CD4-positive, CD25-positive, alpha-beta regulatory T cell (primary cell): ENCODE measurements at regions not wholly inside any gene's neighbourhood (a gene's known extent, or its start where the extent isn't known, plus 50 kb on each side); places are given as distances from the start of the nearest gene placed in this dataset.
A peak's percentile ranks its signal among the peaks of the same experiment; 100 is the strongest.

ENCODE experiments used
- ATAC-seq, 2 donors: fragments of 150-1000 bp; cut with Tn5 transposase; one replicate each; pipeline ENCODE4 v1.10.0; 2021; ENCODE audit warnings: low read depth in 2 of 2, moderate number of reproducible peaks in 2 of 2, moderate library complexity in 1 of 2
- DNase-seq, 3 donors: peaks; one replicate each; pipeline versions ENCODE4 v3.0.0 to v3.0.0-alpha.2; 2012 to 2022; ENCODE audit warnings: mixed read lengths in 1 of 3
- H3K27ac ChIP-seq: one replicate; pipeline ENCODE4 v1.7.0; 2013; ENCODE audit warnings: mild to moderate bottlenecking, low read length; ENCODE audit not compliant: insufficient read depth, poor library complexity, severe bottlenecking
- H3K27me3 ChIP-seq: one replicate; pipeline ENCODE4 v1.7.0; 2013; ENCODE audit warnings: low read length; ENCODE audit not compliant: control insufficient read depth, insufficient read depth
- H3K36me3 ChIP-seq: one replicate; pipeline ENCODE4 v1.7.0; 2013; ENCODE audit warnings: mild to moderate bottlenecking, low read length, moderate library complexity; ENCODE audit not compliant: control insufficient read depth, insufficient read depth
- H3K4me1 ChIP-seq: 2 replicates; pipeline ENCODE4 v1.7.0; 2013; ENCODE audit warnings: mild to moderate bottlenecking, low read length; ENCODE audit not compliant: insufficient read depth, control insufficient read depth, poor library complexity, severe bottlenecking
- H3K4me3 ChIP-seq: one replicate; pipeline ENCODE4 v1.7.0; 2013; ENCODE audit warnings: low read depth, mild to moderate bottlenecking, low read length, moderate library complexity
- H3K9me3 ChIP-seq, 2 experiments: 1 replicate in 1 of 2; 2 replicates in 1 of 2; pipeline ENCODE4 v1.7.0; 2013; ENCODE audit warnings: low read length in 2 of 2, mild to moderate bottlenecking in 1 of 2, moderate library complexity in 1 of 2; ENCODE audit not compliant: control insufficient read depth in 2 of 2
- H3K27ac Mint-ChIP-seq, 3 donors: one replicate each; pipeline ENCODE4 v1.8.0; 2020 to 2022; ENCODE audit warnings: mild to moderate bottlenecking in 3 of 3, mixed read lengths in 3 of 3, moderate library complexity in 2 of 3
- H3K27me3 Mint-ChIP-seq: one replicate; pipeline ENCODE4 v1.8.0; 2022; ENCODE audit warnings: mild to moderate bottlenecking, mixed read lengths
- H3K36me3 Mint-ChIP-seq: one replicate; pipeline ENCODE4 v1.8.0; 2020; ENCODE audit warnings: mixed read lengths
- H3K4me1 Mint-ChIP-seq, 4 donors: one replicate each; pipeline ENCODE4 v1.8.0; 2020 to 2022; ENCODE audit warnings: mixed read lengths in 4 of 4, mild to moderate bottlenecking in 1 of 4
- H3K4me3 Mint-ChIP-seq, 4 donors: one replicate each; pipeline ENCODE4 v1.8.0; 2020 to 2022; ENCODE audit warnings: mild to moderate bottlenecking in 4 of 4, mixed read lengths in 4 of 4, moderate library complexity in 3 of 4
- H3K9me3 Mint-ChIP-seq, 7 donors: one replicate each; pipeline ENCODE4 v1.8.0; 2020 to 2022; ENCODE audit warnings: mixed read lengths in 7 of 7, mild to moderate bottlenecking in 3 of 7, moderate library complexity in 2 of 7

DNA sequence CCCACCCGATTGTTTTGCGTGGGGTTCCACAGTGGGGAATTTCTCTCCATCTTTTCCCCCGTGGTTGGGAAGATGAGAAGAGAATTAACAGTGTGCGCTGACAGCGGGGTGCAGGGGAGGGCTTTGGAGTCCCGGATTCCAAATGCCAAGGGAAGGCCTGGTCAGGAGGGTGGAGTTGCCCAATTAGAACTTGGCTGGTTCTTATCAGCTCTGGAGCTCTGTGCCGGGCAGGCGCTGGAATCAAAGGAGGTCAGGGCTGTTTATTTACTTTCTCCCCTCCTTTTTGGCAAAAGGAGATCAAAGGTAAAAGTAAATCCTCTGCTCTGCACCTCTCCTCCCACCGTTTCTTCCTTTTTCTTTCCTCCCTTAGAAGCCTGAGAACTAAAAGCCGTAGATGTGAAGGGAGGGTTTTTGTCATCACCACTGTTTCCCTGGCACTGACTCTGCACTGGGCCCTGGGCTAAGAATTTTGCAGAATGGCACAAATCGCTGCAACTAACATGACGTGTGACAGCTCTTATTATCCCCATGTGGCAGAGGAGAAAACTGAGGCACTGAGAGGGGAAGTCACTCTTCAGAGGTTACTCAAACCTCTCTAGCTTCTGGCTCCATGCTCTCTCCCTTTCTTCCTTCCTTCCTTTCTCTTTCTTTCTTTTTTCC, 95.2 kb upstream of the ZNF716 start:
- Mint-ChIP-seq H3K4me1 (no peaks in the 10 kb centered on the region), H3K4me3 (no peak overlapping the region), H3K9me3 (peaks cover 0 to 49% (median 13%) of the 10 kb centered on the region in 7 donors), H3K36me3 (peaks cover 8% of the 10 kb centered on the region), H3K27ac (no peak overlapping the region), H3K27me3 (no peaks in the 10 kb centered on the region)
- H3K27me3 ChIP-seq, result no peaks in the 10 kb centered on the region
- DNase-seq (no peak), ATAC-seq (no peak)
- no peaks in the 10 kb centered on the region for H3K4me1 ChIP-seq
- no peak overlapping the region for H3K27ac ChIP-seq
- H3K36me3 ChIP-seq, result no peaks in the 10 kb centered on the region
- H3K4me3 ChIP-seq, result no peak overlapping the region
- H3K9me3 ChIP-seq, result peaks cover 5 to 36% of the 10 kb centered on the region in 2 experiments

DNA sequence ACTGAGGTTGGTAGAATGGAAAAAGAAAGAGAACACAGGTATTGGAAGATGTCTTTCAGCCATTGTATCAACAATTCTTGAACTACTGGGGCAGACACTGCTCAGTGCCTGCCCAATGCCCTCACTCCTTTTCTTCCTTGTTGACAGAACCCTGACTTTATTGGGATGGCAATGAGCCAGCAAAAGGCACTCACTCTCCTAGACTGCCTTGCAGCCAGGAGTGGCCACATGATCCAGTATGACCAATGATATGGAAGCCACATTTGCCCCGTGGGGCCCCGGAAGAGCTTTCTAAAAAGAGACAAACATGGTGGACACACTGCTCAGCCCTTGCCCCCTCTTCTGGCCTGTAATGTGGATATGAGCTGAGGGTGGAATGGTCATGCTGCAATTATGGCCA, 88.6 kb upstream of the ZNF716 start:
- DNase-seq (no peak), ATAC-seq (no peak)
- Histone ChIP-seq H3K27me3 (no peaks in the 10 kb centered on the region), H3K9me3 (peaks cover 3 to 29% of the 10 kb centered on the region in 2 experiments), H3K27ac (no peak overlapping the region), H3K4me3 (no peak overlapping the region), H3K4me1 (no peaks in the 10 kb centered on the region), H3K36me3 (no peaks in the 10 kb centered on the region)
- no peaks in the 10 kb centered on the region for H3K4me1 Mint-ChIP-seq
- H3K36me3 Mint-ChIP-seq, result peaks cover 4% of the 10 kb centered on the region
- peaks cover 4 to 59% (median 13%) of the 10 kb centered on the region in 7 donors for H3K9me3 Mint-ChIP-seq
- H3K27me3 Mint-ChIP-seq, result no peaks in the 10 kb centered on the region
- H3K4me3 Mint-ChIP-seq, result no peak overlapping the region
- no peak overlapping the region for H3K27ac Mint-ChIP-seq

DNA sequence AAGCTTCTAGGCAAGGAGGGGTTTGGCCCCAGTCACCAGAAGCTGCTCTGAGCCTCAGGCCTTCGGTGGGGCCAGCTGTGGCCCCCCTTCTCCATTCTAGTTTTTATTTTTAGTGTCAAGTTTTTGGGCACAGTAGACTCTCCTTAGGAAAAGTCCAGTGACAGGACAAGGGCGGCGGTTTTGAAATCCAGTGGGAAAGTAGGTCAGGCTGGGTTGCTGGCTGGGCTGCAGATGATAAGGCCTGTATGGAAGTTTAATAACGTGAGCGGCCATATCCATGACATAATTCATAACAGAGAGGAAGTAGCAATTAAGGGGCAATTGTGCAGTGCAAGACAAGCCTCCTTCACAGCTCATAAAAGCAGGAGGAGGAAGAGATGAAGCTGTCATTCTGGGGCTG, 87.1 kb upstream of the ZNF716 start:
- H3K36me3 Mint-ChIP-seq, result peaks cover 4% of the 10 kb centered on the region
- Histone ChIP-seq H3K4me1 (no peaks in the 10 kb centered on the region), H3K27me3 (no peaks in the 10 kb centered on the region), H3K27ac (no peak overlapping the region), H3K36me3 (no peaks in the 10 kb centered on the region), H3K9me3 (peaks cover 3 to 25% of the 10 kb centered on the region in 2 experiments), H3K4me3 (no peak overlapping the region)
- H3K27me3 Mint-ChIP-seq, result no peaks in the 10 kb centered on the region
- no peak for DNase-seq
- ATAC-seq, result no peak
- no peak overlapping the region for H3K4me3 Mint-ChIP-seq
- H3K27ac Mint-ChIP-seq, result no peak overlapping the region
- peaks cover 4 to 64% (median 14%) of the 10 kb centered on the region in 7 donors for H3K9me3 Mint-ChIP-seq
- no peaks in the 10 kb centered on the region for H3K4me1 Mint-ChIP-seq

DNA sequence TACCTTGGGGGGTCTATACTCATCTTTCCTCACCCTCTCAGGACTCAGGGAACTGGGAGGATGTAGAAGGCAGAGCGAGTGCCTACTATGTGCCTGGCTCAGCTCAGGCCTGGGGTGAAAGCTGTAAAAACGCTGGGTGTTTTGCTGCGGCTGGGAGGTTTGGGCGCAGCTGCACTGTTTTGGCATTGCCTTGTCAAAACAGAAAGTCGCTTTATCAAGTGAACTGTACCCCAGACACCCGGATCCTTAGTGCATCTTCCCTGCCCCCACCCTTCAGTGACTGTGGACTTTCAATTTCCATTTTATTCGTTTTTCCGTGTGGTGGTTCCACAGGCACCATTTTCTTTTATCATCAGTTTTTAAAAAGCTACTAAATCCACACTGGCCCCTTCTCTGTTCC, 86.7 kb upstream of the ZNF716 start:
- Histone ChIP-seq H3K9me3 (peaks cover 3 to 25% of the 10 kb centered on the region in 2 experiments), H3K27ac (no peak overlapping the region), H3K4me1 (no peaks in the 10 kb centered on the region), H3K36me3 (no peaks in the 10 kb centered on the region), H3K27me3 (no peaks in the 10 kb centered on the region), H3K4me3 (no peak overlapping the region)
- peaks cover 4 to 63% (median 17%) of the 10 kb centered on the region in 7 donors for H3K9me3 Mint-ChIP-seq
- ATAC-seq (no peak), DNase-seq (no peak)
- H3K4me1 Mint-ChIP-seq, result no peaks in the 10 kb centered on the region
- no peak overlapping the region for H3K27ac Mint-ChIP-seq
- H3K4me3 Mint-ChIP-seq, result no peak overlapping the region
- H3K36me3 Mint-ChIP-seq, result peaks cover 4% of the 10 kb centered on the region
- no peaks in the 10 kb centered on the region for H3K27me3 Mint-ChIP-seq

DNA sequence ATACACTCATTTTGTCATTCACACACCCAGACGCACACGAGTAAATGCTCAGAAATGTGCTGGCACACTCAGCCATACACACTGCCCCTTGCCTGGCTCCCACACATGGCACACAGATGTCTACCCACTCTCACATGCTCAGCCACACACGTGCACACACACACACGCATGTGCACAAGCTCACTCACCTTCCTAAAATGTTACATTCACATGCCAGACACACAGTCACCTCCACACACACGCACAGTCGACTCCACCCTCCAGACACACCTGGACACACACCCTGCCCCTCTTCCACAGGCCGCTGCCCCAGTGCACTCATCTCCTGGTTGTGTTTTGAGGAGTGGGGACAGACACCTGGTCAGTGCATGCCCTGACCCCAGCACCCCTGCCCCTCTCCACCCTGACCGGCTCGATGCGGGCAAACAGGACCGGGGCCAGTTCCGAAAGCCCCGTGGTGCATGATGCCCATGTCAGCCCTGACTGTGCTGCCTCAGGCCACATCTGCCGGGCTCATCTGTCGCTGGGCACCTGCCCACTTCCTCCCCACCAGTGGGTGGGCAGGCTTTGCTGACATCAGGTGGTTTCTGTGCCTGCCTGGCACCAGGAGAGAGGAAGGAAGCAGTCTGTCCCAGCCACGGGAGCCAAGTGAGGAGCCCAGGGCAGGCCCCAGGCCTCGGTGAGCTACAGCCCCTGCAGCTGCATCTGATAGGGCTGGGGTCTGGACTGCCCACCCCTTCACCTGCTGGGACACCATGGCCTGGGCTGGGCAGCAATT, 84.9 kb upstream of the ZNF716 start:
- H3K9me3 ChIP-seq, result peaks cover 3 to 21% of the 10 kb centered on the region in 2 experiments
- Mint-ChIP-seq H3K9me3 (peaks cover 4 to 59% (median 15%) of the 10 kb centered on the region in 7 donors), H3K27ac (no peak overlapping the region), H3K27me3 (no peaks in the 10 kb centered on the region), H3K4me3 (no peak overlapping the region), H3K4me1 (no peaks in the 10 kb centered on the region), H3K36me3 (peaks cover 4% of the 10 kb centered on the region)
- H3K4me1 ChIP-seq, result no peaks in the 10 kb centered on the region
- H3K36me3 ChIP-seq, result no peaks in the 10 kb centered on the region
- H3K4me3 ChIP-seq, result no peak overlapping the region
- no peak overlapping the region for H3K27ac ChIP-seq
- H3K27me3 ChIP-seq, result no peaks in the 10 kb centered on the region
- ATAC-seq (no peak), DNase-seq (no peak)

DNA sequence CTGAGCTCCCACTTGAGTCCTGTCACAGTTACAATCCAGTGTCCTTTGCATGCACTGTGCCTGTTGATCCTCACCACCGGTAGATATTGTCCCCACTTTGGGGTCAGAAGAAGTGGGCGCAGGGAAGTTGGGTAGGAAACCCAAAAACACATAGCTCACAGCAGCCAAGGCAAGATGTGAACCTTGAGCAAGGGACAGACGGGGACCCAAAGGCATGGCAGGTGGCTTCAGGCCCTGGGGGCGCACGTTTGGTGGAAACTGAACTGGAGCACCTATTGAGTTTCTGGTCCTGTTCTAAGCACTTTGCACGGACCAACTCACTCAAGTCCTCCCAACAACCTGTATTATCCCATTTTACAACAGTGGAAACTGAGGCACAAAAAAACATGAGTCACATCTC, 82.8 kb upstream of the ZNF716 start:
- Histone ChIP-seq H3K36me3 (no peaks in the 10 kb centered on the region), H3K4me1 (no peaks in the 10 kb centered on the region), H3K27me3 (no peaks in the 10 kb centered on the region), H3K4me3 (no peak overlapping the region), H3K9me3 (peaks cover 3 to 29% of the 10 kb centered on the region in 2 experiments), H3K27ac (no peak overlapping the region)
- no peak overlapping the region for H3K27ac Mint-ChIP-seq
- no peak for ATAC-seq
- H3K9me3 Mint-ChIP-seq, result peaks cover 4 to 53% (median 14%) of the 10 kb centered on the region in 7 donors
- no peak overlapping the region for H3K4me3 Mint-ChIP-seq
- H3K36me3 Mint-ChIP-seq, result peaks cover 4% of the 10 kb centered on the region
- no peak for DNase-seq
- no peaks in the 10 kb centered on the region for H3K4me1 Mint-ChIP-seq
- no peaks in the 10 kb centered on the region for H3K27me3 Mint-ChIP-seq

DNA sequence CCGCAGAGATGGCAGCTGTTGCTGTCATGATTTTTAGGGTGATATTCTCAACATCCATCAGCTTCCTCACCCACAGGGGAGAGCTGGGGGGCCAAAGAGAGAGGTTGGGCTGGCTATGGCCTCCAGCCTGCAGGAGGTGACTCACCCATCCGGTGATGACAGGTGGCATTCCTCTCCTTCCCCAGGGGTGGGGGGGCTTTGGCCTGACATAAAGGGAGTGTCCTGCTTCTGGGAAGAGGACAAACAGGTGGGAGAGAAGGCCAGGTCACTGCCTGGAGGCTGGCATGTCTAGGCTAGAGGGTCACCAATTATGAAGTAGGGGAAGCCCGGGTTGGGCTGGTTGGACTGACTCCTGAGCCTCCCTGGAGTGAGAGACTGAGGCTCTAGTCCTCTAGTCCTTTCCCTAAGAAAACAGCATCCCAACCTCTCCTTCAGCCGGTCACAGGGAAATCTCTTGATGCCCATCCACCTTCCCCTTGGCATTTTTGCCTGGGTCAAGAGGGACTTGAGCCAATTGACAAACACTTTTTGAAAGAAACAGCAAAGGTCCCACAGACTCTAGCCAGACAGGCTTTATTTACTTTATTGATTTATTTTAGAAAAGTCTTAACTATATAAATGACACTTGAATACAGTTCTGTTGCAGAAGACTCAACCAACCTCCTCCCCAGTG, 79.8 kb upstream of the ZNF716 start:
- Histone ChIP-seq H3K36me3 (no peaks in the 10 kb centered on the region), H3K4me3 (no peak overlapping the region), H3K27ac (no peak overlapping the region), H3K9me3 (peaks cover 3 to 34% of the 10 kb centered on the region in 2 experiments), H3K27me3 (no peaks in the 10 kb centered on the region), H3K4me1 (no peaks in the 10 kb centered on the region)
- ATAC-seq (no peak), DNase-seq (no peak)
- Mint-ChIP-seq H3K27ac (peak overlapping the region in 1 of 3 donors; percentile 60), H3K4me3 (no peak overlapping the region), H3K9me3 (peaks cover 7 to 48% (median 19%) of the 10 kb centered on the region in 7 donors), H3K4me1 (no peaks in the 10 kb centered on the region), H3K27me3 (no peaks in the 10 kb centered on the region), H3K36me3 (no peaks in the 10 kb centered on the region)
